ENCODE measurements at regions not wholly inside any gene's neighbourhood (a gene's known extent, or its start where the extent isn't known, plus 50 kb on each side); places are given as distances from the start of the nearest gene placed in this dataset.

- TF ChIP-seq, protein P1, sequence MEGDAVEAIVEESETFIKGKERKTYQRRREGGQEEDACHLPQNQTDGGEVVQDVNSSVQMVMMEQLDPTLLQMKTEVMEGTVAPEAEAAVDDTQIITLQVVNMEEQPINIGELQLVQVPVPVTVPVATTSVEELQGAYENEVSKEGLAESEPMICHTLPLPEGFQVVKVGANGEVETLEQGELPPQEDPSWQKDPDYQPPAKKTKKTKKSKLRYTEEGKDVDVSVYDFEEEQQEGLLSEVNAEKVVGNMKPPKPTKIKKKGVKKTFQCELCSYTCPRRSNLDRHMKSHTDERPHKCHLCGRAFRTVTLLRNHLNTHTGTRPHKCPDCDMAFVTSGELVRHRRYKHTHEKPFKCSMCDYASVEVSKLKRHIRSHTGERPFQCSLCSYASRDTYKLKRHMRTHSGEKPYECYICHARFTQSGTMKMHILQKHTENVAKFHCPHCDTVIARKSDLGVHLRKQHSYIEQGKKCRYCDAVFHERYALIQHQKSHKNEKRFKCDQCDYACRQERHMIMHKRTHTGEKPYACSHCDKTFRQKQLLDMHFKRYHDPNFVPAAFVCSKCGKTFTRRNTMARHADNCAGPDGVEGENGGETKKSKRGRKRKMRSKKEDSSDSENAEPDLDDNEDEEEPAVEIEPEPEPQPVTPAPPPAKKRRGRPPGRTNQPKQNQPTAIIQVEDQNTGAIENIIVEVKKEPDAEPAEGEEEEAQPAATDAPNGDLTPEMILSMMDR (IDR thresholded peaks at IDR 0.05; ENCODE audit: borderline replicate concordance, insufficient read depth, low read depth, low read length) = no peak
- no peak overlapping the region for H3K4me3 ChIP-seq (ENCODE audit: low read depth, low read length)
Observed at GRCh38 chr2:238502088-238502810, 75.5 kb downstream of the ASB1 start.

DNA sequence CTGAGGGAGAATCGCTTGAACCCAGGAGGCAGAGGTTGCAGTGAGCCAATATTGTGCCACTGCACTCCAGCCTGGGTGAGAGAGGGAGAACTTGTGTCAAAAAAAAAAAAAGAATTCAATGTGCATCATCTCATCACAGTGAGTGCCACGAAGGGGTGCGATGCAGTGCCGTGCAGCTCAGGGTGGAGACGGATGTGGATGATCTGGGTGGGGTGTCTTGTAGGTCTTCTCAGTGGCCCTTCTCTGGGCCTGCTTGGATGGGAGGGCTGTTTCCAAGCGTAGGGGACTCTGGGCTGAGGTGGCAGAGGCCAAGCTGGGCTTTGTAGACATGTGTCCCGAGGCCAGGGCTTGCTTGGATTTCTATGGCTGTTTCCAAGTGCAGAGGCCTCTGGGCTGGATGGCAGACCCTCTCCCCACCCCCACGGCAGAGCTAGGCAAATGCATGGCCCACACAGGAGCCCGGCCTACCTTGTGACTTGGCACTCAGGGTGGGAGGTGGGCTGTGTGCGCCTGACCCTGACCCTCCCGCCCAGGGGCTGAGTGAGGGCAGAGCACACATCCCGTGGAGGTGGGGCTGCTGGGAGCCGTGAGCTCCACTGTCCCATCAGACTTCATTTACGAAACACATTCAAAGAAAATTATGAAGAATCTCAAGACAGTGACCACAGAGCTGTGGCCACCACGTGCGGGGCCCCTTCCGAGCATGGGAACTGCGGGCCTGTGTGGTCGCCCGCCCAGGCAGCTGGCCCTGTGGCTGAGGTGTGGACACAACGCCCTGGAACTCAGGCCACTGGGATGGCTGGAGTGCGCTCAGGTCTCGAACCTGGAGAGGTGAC lies 76.4 kb downstream of the ASB1 start:
- TF ChIP-seq, protein P1 (IDR thresholded peaks at IDR 0.05; ENCODE audit: borderline replicate concordance, insufficient read depth, low read depth, low read length) = no peak
- H3K4me3 ChIP-seq (ENCODE audit: low read depth, low read length) = no peak overlapping the region

DNA sequence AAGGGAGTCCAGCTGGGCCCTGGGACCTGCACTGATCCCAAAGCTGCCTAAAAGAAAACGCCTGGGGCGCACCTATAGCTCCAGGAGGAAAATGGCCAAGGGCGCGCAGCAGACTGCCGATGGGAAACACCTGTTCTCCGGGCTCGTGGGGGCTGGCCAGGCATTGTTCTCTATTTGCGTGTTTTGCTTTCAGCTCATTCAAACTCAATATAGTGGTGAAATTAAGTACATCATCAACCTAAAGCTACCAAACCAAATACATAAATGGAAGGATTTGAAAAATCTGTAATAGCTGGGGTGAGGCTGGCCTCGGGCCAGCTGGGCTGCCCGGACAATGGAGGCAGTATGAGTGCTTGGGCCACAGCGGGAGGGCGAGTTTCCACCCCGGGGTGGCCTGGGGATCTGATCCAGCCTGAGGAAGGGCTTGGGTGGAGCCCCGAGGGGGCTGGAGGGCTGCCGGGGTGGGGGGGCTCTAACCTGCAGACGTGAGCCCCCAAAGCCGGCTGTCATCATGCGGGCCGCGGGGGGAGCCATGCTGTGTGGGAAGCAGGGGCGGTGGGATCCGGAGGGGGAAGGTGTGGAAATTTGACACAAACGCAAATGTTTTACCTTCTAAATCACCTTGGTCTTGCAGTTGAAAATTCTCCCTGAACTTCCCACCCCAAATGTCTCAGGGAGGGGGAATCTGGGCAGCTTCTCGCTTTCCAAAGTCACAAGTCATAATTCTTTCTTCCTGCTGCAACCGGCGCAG lies 77.6 kb downstream of the ASB1 start:
- H3K4me3 ChIP-seq (ENCODE audit: low read depth, low read length) = no peak overlapping the region
- TF ChIP-seq, protein P1 (IDR thresholded peaks at IDR 0.05; ENCODE audit: borderline replicate concordance, insufficient read depth, low read depth, low read length) = no peak

DNA sequence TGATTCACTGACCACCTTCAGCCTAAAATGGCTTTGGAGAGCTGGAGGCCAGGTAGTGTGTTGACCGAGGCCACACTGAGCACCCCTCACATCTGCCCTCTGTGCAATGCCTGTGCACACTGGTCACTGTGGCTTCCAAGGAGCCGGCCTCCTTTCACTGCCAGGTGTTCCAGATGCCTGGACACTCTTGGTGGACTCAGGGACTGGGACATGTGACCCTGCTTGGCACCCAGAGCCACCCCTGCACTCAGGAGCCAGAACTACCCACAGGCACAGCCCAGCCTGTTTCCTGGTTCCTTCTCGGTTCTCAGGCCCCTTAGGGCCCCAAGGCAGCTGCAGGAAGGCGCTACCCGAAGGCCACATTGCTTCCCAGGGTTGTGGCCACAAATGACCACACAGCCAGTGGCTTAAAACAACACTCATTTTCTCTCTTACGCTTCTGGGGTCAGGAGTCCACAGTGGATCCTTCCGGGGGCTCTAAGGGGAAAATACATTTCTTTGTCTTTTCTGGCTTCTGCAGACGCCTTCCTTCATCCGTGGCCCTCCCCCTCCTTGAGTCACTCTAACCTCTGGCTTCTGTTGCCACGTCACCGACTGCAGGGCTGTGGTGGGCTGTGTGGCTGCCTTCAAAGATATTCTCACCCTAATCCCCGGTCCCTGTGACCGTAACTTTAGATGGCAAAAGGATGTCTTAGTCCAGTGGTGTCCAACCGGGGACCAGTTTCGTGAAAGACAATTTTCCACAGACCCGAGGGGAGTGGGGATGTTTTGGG lies 78.6 kb downstream of the ASB1 start:
- H3K4me3 ChIP-seq (ENCODE audit: low read depth, low read length) = no peak overlapping the region
- TF ChIP-seq, protein P1 (IDR thresholded peaks at IDR 0.05; ENCODE audit: borderline replicate concordance, insufficient read depth, low read depth, low read length) = no peak

DNA sequence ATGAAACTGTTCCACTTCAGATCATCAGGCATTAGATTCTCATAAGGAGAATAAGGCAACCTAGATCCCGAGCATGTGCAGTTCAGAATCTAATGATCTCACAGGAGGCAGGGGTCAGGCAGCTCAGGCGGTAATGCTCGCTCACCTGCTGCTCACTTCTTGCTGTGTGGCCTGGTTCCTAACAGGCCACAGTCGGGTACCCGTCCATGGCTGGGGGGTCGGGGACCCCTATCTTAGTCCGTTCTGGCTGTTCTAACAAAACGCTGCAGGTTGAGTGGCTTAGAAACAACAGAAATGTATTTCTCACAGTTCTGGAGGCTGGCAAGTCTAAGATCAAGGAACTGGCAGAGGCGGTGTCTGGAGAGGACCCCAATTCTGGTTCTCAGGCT lies 79.2 kb downstream of the ASB1 start:
- TF ChIP-seq, protein P1 (IDR thresholded peaks at IDR 0.05; ENCODE audit: borderline replicate concordance, insufficient read depth, low read depth, low read length) = no peak
- H3K4me3 ChIP-seq (ENCODE audit: low read depth, low read length) = no peak overlapping the region

DNA sequence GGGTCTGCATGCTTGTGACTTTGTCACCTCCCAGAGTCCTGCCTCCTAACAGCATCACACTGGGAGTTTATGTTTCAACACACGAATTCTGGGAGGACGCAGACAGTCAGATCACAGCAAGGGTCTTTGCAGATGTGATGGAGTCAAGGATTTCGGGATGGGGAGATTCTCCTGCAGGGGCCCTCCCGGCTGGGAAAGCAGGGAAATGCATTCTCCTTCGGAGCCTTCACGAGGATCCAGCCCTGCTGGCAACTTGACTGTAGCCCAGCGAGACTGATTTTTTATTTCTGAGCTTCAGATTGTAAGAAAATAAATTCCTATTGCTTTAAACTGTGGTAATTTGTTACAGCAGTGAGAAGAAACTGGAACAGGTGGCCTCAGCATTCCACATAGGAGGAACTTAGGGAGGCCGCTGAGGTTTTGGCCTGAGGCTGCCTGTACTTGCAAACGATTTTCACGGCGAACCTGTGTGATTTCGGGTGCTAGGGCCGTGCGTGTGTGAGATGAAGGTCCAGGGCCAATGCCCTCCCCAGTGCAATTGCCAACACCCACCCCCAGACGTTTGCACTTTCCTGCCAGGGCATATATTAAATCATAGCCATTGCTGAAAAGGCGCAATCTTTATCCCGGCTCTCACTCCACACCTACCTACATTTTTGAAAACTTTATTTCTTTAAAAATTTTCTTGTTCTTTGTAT lies 79.8 kb downstream of the ASB1 start:
- no peak overlapping the region for H3K4me3 ChIP-seq (ENCODE audit: low read depth, low read length)
- TF ChIP-seq, protein P1 (IDR thresholded peaks at IDR 0.05; ENCODE audit: borderline replicate concordance, insufficient read depth, low read depth, low read length) = no peak

Data from GM12875 (cell line).